ENCODE measurements at regions not wholly inside any gene's neighbourhood (a gene's known extent, or its start where the extent isn't known, plus 50 kb on each side); places are given as distances from the start of the nearest gene placed in this dataset.

GRCh38 chr20:56798634-56799033 is 169.5 kb downstream of the TFAP2C start:
- no peak for DNase-seq (ENCODE audit: low read depth)
- H3K4me3 ChIP-seq (ENCODE audit: low read depth, low read length), result no peak overlapping the region
- TF ChIP-seq CTCF (IDR thresholded peaks at IDR 0.05; ENCODE audit: insufficient read depth, low read depth, low read length, missing control alignments), result no peak

- no peak for DNase-seq (ENCODE audit: low read depth)
- no peak for TF ChIP-seq CTCF (IDR thresholded peaks at IDR 0.05; ENCODE audit: insufficient read depth, low read depth, low read length, missing control alignments)
- H3K4me3 ChIP-seq (ENCODE audit: low read depth, low read length), result no peak overlapping the region
Measured at GRCh38 chr20:56799187-56799586, 170.1 kb downstream of the TFAP2C start.

GRCh38 chr20:56800088-56800487 is 171.0 kb downstream of the TFAP2C start:
- no peak for TF ChIP-seq CTCF (IDR thresholded peaks at IDR 0.05; ENCODE audit: insufficient read depth, low read depth, low read length, missing control alignments)
- DNase-seq (ENCODE audit: low read depth), result no peak
- no peak overlapping the region for H3K4me3 ChIP-seq (ENCODE audit: low read depth, low read length)

- H3K4me3 ChIP-seq (ENCODE audit: low read depth, low read length), result no peak overlapping the region
- DNase-seq (ENCODE audit: low read depth), result no peak
- no peak for TF ChIP-seq CTCF (IDR thresholded peaks at IDR 0.05; ENCODE audit: insufficient read depth, low read depth, low read length, missing control alignments)
Measured at GRCh38 chr20:56801971-56802755, 173.1 kb downstream of the TFAP2C start.

GRCh38 chr20:56802805-56803204 is 173.7 kb downstream of the TFAP2C start:
- no peak for DNase-seq (ENCODE audit: low read depth)
- H3K4me3 ChIP-seq (ENCODE audit: low read depth, low read length), result no peak overlapping the region
- no peak for TF ChIP-seq CTCF (IDR thresholded peaks at IDR 0.05; ENCODE audit: insufficient read depth, low read depth, low read length, missing control alignments)

- H3K4me3 ChIP-seq (ENCODE audit: low read depth, low read length), result no peak overlapping the region
- no peak for DNase-seq (ENCODE audit: low read depth)
- TF ChIP-seq CTCF (IDR thresholded peaks at IDR 0.05; ENCODE audit: insufficient read depth, low read depth, low read length, missing control alignments), result no peak
Measured at GRCh38 chr20:56805313-56805712, 176.2 kb downstream of the TFAP2C start.

- TF ChIP-seq CTCF (IDR thresholded peaks at IDR 0.05; ENCODE audit: insufficient read depth, low read depth, low read length, missing control alignments), result no peak
- H3K4me3 ChIP-seq (ENCODE audit: low read depth, low read length), result no peak overlapping the region
- no peak for DNase-seq (ENCODE audit: low read depth)
Measured at GRCh38 chr20:56805966-56806365, 176.9 kb downstream of the TFAP2C start.
